LNCaP clone FGC (cell line): ENCODE measurements at regions not wholly inside any gene's neighbourhood (a gene's known extent, or its start where the extent isn't known, plus 50 kb on each side); places are given as distances from the start of the nearest gene placed in this dataset.

ENCODE experiments used
- DNase-seq: peaks from one replicate; pipeline ENCODE4 v3.0.0-alpha.2; 2011; ENCODE audit warnings: low read depth
- H3K4me3 ChIP-seq: 2 replicates; pipeline ENCODE4 v1.5.1; 2011; ENCODE audit warnings: mild to moderate bottlenecking, low read depth, low read length, control low read depth
- TF ChIP-seq, protein P1 (sequence below): IDR thresholded peaks from 2 replicates; pipeline ENCODE4 v1.5.1; 2012; ENCODE audit warnings: mild to moderate bottlenecking; ENCODE audit not compliant: control insufficient read depth, insufficient read depth; ENCODE audit errors: extremely low read depth

DNA sequence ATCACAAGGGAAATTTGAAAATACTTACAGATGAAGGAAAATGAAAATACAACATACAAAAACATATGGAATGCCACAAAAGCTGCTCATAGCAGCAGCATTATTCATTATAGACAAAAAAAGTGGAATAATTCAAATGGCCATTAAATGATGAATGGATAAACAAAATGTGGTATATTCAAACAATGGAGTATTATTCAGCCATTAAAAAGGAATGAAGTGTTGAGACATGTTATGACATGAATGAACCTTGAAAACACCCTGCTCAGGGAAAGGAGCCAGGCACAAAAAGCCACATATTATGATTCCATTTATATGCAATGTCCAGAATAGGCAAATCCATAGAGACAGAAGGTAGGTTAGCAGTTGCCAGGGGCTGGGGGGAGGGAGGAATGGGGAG, 62.6 kb upstream of the SFMBT2 start:
- no peak for DNase-seq
- TF ChIP-seq, protein P1, sequence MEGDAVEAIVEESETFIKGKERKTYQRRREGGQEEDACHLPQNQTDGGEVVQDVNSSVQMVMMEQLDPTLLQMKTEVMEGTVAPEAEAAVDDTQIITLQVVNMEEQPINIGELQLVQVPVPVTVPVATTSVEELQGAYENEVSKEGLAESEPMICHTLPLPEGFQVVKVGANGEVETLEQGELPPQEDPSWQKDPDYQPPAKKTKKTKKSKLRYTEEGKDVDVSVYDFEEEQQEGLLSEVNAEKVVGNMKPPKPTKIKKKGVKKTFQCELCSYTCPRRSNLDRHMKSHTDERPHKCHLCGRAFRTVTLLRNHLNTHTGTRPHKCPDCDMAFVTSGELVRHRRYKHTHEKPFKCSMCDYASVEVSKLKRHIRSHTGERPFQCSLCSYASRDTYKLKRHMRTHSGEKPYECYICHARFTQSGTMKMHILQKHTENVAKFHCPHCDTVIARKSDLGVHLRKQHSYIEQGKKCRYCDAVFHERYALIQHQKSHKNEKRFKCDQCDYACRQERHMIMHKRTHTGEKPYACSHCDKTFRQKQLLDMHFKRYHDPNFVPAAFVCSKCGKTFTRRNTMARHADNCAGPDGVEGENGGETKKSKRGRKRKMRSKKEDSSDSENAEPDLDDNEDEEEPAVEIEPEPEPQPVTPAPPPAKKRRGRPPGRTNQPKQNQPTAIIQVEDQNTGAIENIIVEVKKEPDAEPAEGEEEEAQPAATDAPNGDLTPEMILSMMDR: no peak
- no peak overlapping the region for H3K4me3 ChIP-seq

DNA sequence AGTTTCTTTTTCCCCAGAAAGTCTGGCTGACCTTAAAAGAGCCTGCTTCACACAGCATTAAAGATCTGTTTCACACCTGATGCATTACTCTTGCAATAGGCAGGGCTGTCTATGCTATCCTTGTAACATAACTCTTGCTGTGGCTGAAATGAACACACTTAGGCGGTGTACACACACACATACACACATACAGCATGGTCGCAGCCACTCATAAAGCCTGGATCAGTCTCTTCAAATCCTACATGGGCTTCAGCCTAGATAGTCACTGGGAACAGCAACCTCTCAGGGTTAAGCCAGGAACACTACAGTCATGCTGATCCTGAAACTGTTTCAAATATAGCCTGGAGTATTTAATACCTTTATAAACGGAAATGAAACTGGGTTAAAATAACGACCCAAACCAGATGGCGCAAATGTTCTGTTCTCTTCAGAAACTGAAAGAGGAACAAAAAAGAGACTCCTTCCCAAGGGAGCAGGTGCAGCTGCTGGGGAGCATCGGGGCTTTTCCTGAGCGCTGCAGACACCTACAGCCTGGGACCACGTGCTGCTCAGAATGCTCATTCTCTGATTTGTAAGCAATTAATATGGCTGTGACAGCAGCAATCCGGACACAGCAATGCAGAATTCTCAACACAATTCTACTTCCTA, 61.0 kb upstream of the SFMBT2 start:
- TF ChIP-seq, protein P1: no peak
- H3K4me3 ChIP-seq: no peak overlapping the region
- DNase-seq: no peak

DNA sequence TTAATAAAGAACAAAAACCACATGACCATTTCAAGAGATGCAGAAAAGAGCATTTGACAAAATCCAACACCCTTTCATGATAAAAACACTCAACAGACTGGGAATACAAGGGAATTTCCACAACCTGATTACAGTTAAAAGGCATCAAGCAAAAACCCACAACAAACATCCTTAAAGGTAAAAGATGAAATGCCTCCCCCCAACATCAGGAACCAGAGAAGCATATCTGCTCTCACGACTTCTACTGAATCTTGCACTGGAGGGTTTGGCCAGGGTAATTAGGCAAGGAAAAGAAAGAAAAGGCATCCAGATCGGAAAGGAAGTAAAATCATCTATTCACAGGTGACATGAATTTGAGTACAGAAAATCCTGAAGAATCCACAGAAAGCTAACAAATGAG, 59.5 kb upstream of the SFMBT2 start:
- no peak for DNase-seq

GRCh38 chr10:7467031-7467667, 56.3 kb upstream of the SFMBT2 start:
- no peak overlapping the region for H3K4me3 ChIP-seq
- TF ChIP-seq, protein P1: no peak
- DNase-seq: no peak

More for the DNA sequence above, 59.5 kb upstream of the SFMBT2 start:
- TF ChIP-seq, protein P1: no peak
- no peak overlapping the region for H3K4me3 ChIP-seq

DNA sequence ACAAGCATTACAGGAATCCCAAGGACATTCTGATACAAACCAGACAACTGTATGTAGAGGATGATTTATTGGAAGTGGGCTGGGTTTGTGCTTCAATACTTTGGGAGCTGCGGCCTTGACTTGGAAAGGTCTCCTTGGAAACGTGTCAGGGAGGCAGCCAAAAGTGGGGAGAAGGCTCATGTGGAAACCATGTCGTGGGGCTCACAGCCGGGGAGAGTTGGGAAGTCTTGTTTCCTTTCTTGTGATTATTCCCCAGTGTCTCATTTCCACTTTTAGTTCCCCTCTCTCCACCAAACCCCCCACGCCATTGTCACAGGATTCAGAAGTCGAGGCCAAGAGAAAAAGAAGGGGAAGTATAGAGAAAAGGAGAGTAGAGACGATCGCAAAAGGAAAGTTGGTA, 53.9 kb upstream of the SFMBT2 start:
- H3K4me3 ChIP-seq: no peak overlapping the region
- no peak for DNase-seq
- TF ChIP-seq, protein P1: no peak
